Common myeloid progenitor, CD34-positive (primary cell): ENCODE measurements at regions not wholly inside any gene's neighbourhood (a gene's known extent, or its start where the extent isn't known, plus 50 kb on each side); places are given as distances from the start of the nearest gene placed in this dataset.

Experiments
- CTCF ChIA-PET: fragments of 350-600 bp; sonication (Branson Sonifier 250); formaldehyde crosslinking; loops from one replicate; lab custom pipeline; 2021; ENCODE audit warnings: antibody characterized with exemption; lab: Charles Lee
- POLR2A ChIA-PET: fragments of 350-600 bp; sonication (Branson Sonifier 250); formaldehyde crosslinking; loops from one replicate; lab custom pipeline; 2021; ENCODE audit warnings: antibody characterized with exemption; lab: Charles Lee
- DNase-seq, 3 donors: peaks; one replicate each; pipeline versions ENCODE4 v3.0.0 to v3.0.0-alpha.2; 2013
- H3K27ac ChIP-seq, 2 experiments: 1 replicate in 1 of 2; 2 replicates in 1 of 2; pipeline ENCODE4 v1.7.0; 2013; ENCODE audit warnings: inconsistent platforms in 2 of 2, low read length in 2 of 2, mild to moderate bottlenecking in 2 of 2, low read depth in 1 of 2, moderate library complexity in 1 of 2; ENCODE audit not compliant: severe bottlenecking in 2 of 2, insufficient read depth in 1 of 2, poor library complexity in 1 of 2
- H3K27me3 ChIP-seq, 5 experiments: replicated peaks in 2 of 5; 1 replicate in 3 of 5; 2 replicates in 2 of 5; pipeline versions ENCODE4 v1.6.1 to v1.7.0; 2013; ENCODE audit warnings: low read length in 4 of 5, mild to moderate bottlenecking in 2 of 5, moderate library complexity in 2 of 5, inconsistent platforms in 1 of 5; ENCODE audit not compliant: insufficient read depth in 5 of 5, control insufficient read depth in 4 of 5
- H3K36me3 ChIP-seq, 4 experiments: 1 replicate in 2 of 4; 2 replicates in 2 of 4; pipeline versions ENCODE4 v1.6.1 to v1.7.0; 2013; ENCODE audit warnings: low read length in 3 of 4, control low read depth in 1 of 4, mild to moderate bottlenecking in 1 of 4; ENCODE audit not compliant: control insufficient read depth in 4 of 4, insufficient read depth in 4 of 4
- H3K4me1 ChIP-seq, 4 experiments: 1 replicate in 3 of 4; 2 replicates in 1 of 4; pipeline versions ENCODE4 v1.6.1 to v1.7.1; 2013; ENCODE audit warnings: low read length in 3 of 4, mild to moderate bottlenecking in 3 of 4, control low read depth in 1 of 4, inconsistent platforms in 1 of 4, moderate library complexity in 1 of 4; ENCODE audit not compliant: control insufficient read depth in 4 of 4, insufficient read depth in 4 of 4; ENCODE audit errors: control extremely low read depth in 1 of 4
- H3K4me3 ChIP-seq, 7 experiments: 1 replicate in 4 of 7; 2 replicates in 3 of 7; pipeline versions ENCODE4 v1.5.1 to v1.7.0; 2013; ENCODE audit warnings: mild to moderate bottlenecking in 7 of 7, low read length in 6 of 7, moderate library complexity in 6 of 7, inconsistent platforms in 2 of 7, low read depth in 2 of 7, control low read depth in 1 of 7; ENCODE audit not compliant: insufficient read depth in 4 of 7, control insufficient read depth in 1 of 7; ENCODE audit errors: extremely low read depth in 1 of 7
- H3K9me3 ChIP-seq, 5 experiments: 1 replicate in 4 of 5; 2 replicates in 1 of 5; pipeline versions ENCODE4 v1.6.1 to v1.7.1; 2013; ENCODE audit warnings: low read length in 4 of 5, mild to moderate bottlenecking in 2 of 5, inconsistent platforms in 1 of 5, low read depth in 1 of 5, moderate library complexity in 1 of 5; ENCODE audit not compliant: control insufficient read depth in 4 of 5, insufficient read depth in 2 of 5; ENCODE audit errors: control extremely low read depth in 1 of 5
- WGBS: methylation state at CpG from one replicate; pipeline ENCODE4 v1.1.5; 2013; ENCODE audit not compliant: insufficient coverage; 5-methylcytosine and 5-hydroxymethylcytosine counted together

GRCh38 chr3:148066802-148067201 lies 630.9 kb upstream of the AGTR1 start:
- Histone ChIP-seq H3K27ac (no peak overlapping the region), H3K9me3 (no peaks in the 10 kb centered on the region), H3K27me3 (no peaks in the 10 kb centered on the region), H3K4me3 (no peak overlapping the region), H3K36me3 (no peaks in the 10 kb centered on the region), H3K4me1 (no peaks in the 10 kb centered on the region)
- no CpG with 5 or more reads among the region's 1 CpG for WGBS
- CTCF ChIA-PET: no interaction called here
- DNase-seq: no peak
- POLR2A ChIA-PET: no interaction called here

- ChIA-PET POLR2A (no interaction called here), CTCF (no interaction called here)
- Histone ChIP-seq H3K4me3 (no peak overlapping the region), H3K36me3 (no peaks in the 10 kb centered on the region), H3K4me1 (no peaks in the 10 kb centered on the region), H3K9me3 (no peaks in the 10 kb centered on the region), H3K27me3 (no peaks in the 10 kb centered on the region), H3K27ac (no peak overlapping the region)
- no peak for DNase-seq
- no CpG with 5 or more reads among the region's 1 CpG for WGBS
These were observed 629.2 kb upstream of the AGTR1 start for GRCh38 chr3:148068466-148068865.

DNA sequence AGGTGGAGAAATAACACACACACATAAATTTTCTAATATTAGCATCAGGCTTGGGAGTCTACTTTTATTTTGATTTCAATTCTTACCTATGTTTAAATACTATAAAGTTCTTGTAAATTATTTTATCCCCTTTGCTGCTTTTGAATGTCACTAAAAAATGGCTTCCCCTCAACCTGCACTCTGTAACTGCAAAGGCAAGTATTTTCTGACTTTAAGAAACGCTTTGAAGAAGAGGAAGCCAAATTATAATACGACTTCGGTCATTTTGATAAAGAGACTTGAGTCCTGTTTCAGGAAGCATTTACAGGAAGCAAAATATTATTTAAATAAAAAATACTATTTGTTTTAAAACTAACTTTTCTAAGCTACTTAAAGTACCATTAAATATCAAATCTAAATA lies 627.7 kb upstream of the AGTR1 start:
- Histone ChIP-seq H3K4me1 (no peaks in the 10 kb centered on the region), H3K27ac (no peak overlapping the region), H3K4me3 (no peak overlapping the region), H3K27me3 (no peaks in the 10 kb centered on the region), H3K36me3 (no peaks in the 10 kb centered on the region), H3K9me3 (no peaks in the 10 kb centered on the region)
- no CpG with 5 or more reads among the region's 3 CpGs for WGBS
- DNase-seq: peak in 2 of 3 donors; percentile 10 to 19
- ChIA-PET POLR2A (no interaction called here), CTCF (no interaction called here)

GRCh38 chr3:148073721-148074456 lies 623.8 kb upstream of the AGTR1 start:
- no peak overlapping the region for H3K4me3 ChIP-seq
- DNase-seq: no peak
- no peaks in the 10 kb centered on the region for H3K36me3 ChIP-seq
- H3K9me3 ChIP-seq: no peaks in the 10 kb centered on the region
- WGBS: 100% methylated on average over 1 of the region's 4 CpGs
- H3K4me1 ChIP-seq: no peaks in the 10 kb centered on the region
- CTCF ChIA-PET: interaction anchor here (1.1 to 1.3 kb wide), 2 partner anchors 15 to 27 kb away, joined by 3 read pairs; no protein-coding TSS in a partner anchor
- no peak overlapping the region for H3K27ac ChIP-seq
- POLR2A ChIA-PET: no interaction called here
- H3K27me3 ChIP-seq: no peaks in the 10 kb centered on the region

DNA sequence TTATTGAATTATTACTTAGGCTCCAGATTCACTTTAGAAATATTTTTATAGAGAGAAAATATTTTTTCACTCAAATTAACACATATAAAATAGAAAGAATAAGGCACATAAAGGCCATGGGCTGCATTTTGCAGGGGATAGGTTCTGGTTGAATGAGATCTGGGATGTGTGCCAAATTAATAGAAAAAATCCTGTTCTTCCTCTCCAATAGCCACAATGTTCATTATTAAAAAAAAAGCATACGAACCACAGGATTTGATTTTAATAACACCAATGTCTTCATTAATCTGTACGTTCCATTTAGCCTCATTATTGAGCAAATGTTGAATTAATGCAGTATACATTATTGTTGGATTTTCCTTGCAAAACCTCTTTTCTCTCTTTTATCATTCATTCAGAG lies 622.8 kb upstream of the AGTR1 start:
- no peak overlapping the region for H3K4me3 ChIP-seq
- ChIA-PET POLR2A (no interaction called here), CTCF (no interaction called here)
- H3K27ac ChIP-seq: no peak overlapping the region
- DNase-seq: no peak
- H3K36me3 ChIP-seq: no peaks in the 10 kb centered on the region
- no peaks in the 10 kb centered on the region for H3K27me3 ChIP-seq
- WGBS: no CpG with 5 or more reads among the region's 2 CpGs
- H3K9me3 ChIP-seq: no peaks in the 10 kb centered on the region
- no peaks in the 10 kb centered on the region for H3K4me1 ChIP-seq

DNA sequence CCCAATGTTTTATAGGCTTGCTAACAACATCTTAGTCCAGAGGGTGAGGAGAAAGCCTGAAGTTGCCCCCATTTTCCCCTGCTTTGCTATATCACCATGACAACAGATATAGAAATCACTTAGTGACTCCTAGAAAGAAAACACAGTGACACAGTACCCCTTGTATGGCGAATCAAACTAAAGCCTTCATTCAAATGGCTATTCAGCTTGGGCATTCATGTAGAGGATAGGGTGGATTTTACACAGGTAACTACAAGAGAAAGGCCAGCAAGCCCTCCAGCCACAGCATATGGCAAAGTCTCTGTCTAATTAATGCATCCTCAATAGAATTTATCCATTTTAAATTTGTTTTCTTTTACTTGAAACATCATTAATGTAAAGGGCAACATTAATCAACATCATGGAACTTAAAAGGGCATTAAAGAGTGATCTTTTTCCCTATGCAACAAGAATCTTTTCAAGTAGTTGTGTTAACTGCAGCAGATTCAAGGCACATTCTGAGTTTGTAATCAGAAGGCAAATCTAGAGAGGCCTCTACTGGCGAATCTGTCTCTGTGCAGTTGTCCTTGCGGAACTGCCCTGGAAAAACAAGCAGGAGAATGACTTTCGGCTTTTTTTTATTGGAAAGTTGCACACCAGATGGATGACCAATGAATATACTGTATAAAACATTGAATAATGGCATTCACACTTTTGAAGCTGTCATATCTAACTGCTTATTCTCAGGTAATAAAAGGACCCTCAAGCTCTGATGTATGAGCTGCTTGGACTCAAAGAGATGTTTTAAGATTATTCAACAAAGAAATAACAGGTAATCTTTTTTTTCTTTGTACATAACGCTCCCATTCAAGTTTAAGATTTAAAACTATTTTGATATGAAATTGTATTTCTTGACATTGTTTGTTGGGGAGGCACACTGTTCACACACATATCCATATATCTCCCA lies 621.7 kb upstream of the AGTR1 start:
- DNase-seq: no peak
- Histone ChIP-seq H3K27ac (no peak overlapping the region), H3K36me3 (no peaks in the 10 kb centered on the region), H3K27me3 (no peaks in the 10 kb centered on the region), H3K9me3 (no peaks in the 10 kb centered on the region), H3K4me1 (no peaks in the 10 kb centered on the region), H3K4me3 (no peak overlapping the region)
- POLR2A ChIA-PET: no interaction called here
- CTCF ChIA-PET: no interaction called here
- 61% methylated on average over 2 of the region's 5 CpGs for WGBS
